Vagina (tissue), 2 donors: ENCODE measurements at regions not wholly inside any gene's neighbourhood (a gene's known extent, or its start where the extent isn't known, plus 50 kb on each side); places are given as distances from the start of the nearest gene placed in this dataset.
"Not testable (repeated sequence)": the region's sequence is repeated elsewhere in the genome, so short reads cannot be mapped to it uniquely, and the experiment has no call there.

Source experiments
- DNase-seq, 2 donors: peaks; one replicate each; pipeline ENCODE4 v3.0.0-alpha.2; 2017; ENCODE audit errors: extremely low spot score in 2 of 2
- H3K27ac ChIP-seq: fragments of 200-600 bp; sonication (generic); one replicate; pipeline ENCODE4 v1.5.1; 2019
- H3K27me3 ChIP-seq: fragments of 200-600 bp; sonication (generic); one replicate; pipeline ENCODE4 v1.5.1; 2019
- H3K36me3 ChIP-seq, 2 donors: fragments of 200-600 bp; sonication (generic); one replicate each; pipeline ENCODE4 v1.5.1; 2017 to 2019
- H3K4me1 ChIP-seq: fragments of 200-600 bp; sonication (generic); one replicate; pipeline ENCODE4 v1.5.1; 2019
- H3K4me3 ChIP-seq, 2 donors: fragments of 200-600 bp; sonication (generic); 1 replicate in 1 of 2; 2 replicates in 1 of 2; pipeline ENCODE4 v1.5.1; 2016 to 2019
- H3K9me3 ChIP-seq: fragments of 200-600 bp; sonication (generic); one replicate; pipeline ENCODE4 v1.5.1; 2019
- CTCF ChIP-seq, 3 experiments: fragments of 450-650 bp in 2 of 3; fragments of 200-600 bp in 1 of 3; sonication (generic) in 1 of 3; IDR thresholded peaks; one replicate each; pipeline ENCODE4 v1.5.1; 2017 to 2019; ENCODE audit warnings: antibody characterized with exemption in 3 of 3, mild to moderate bottlenecking in 2 of 3, moderate library complexity in 2 of 3
- POLR2A ChIP-seq, 2 donors: fragments of 450-650 bp; IDR thresholded peaks; one replicate each; pipeline ENCODE4 v1.6.1; 2017; ENCODE audit warnings: antibody characterized with exemption in 2 of 2, mild to moderate bottlenecking in 2 of 2, moderate library complexity in 2 of 2
- POLR2AphosphoS5 ChIP-seq, 2 donors: sonication (generic); formaldehyde crosslinking; IDR thresholded peaks; one replicate each; pipeline ENCODE4 v1.9.0; 2017; ENCODE audit warnings: antibody characterized with exemption in 2 of 2, mild to moderate bottlenecking in 2 of 2, low read depth in 1 of 2; ENCODE audit not compliant: insufficient read depth in 1 of 2
- intact Hi-C: fragments of 100-400 bp; cut with DNase I; formaldehyde crosslinking; loops from one replicate; pipeline ENCODE4 v1.15.1; 2023

GRCh38 chr6:169918239-169918953 lies 167.0 kb downstream of the ERMARD start:
- TF ChIP-seq CTCF (IDR thresholded peaks at IDR 0.05) (no peak), POLR2A (IDR thresholded peaks at IDR 0.05) (no peak), POLR2AphosphoS5 (IDR thresholded peaks at IDR 0.05; ENCODE audit: insufficient read depth in 1 of 2, low read depth in 1 of 2) (no peak)
- Histone ChIP-seq H3K4me3 (no peak overlapping the region), H3K4me1 (no peaks in the 10 kb centered on the region), H3K27ac (no peak overlapping the region), H3K27me3 (no peaks in the 10 kb centered on the region), H3K36me3 (no peaks in the 10 kb centered on the region), H3K9me3 (no peaks in the 10 kb centered on the region)
- intact Hi-C loops: no loop called here
- no peak for DNase-seq

- H3K36me3 ChIP-seq: no peaks in the 10 kb centered on the region
- no peak overlapping the region for H3K4me3 ChIP-seq
- no peaks in the 10 kb centered on the region for H3K9me3 ChIP-seq
- intact Hi-C loops: no loop called here
- TF ChIP-seq POLR2A (IDR thresholded peaks at IDR 0.05): no peak
- TF ChIP-seq POLR2AphosphoS5 (IDR thresholded peaks at IDR 0.05; ENCODE audit: insufficient read depth in 1 of 2, low read depth in 1 of 2): no peak
- TF ChIP-seq CTCF (IDR thresholded peaks at IDR 0.05): no peak
- no peaks in the 10 kb centered on the region for H3K27me3 ChIP-seq
- H3K4me1 ChIP-seq: no peaks in the 10 kb centered on the region
- no peak overlapping the region for H3K27ac ChIP-seq
- DNase-seq: no peak
Measured at GRCh38 chr6:169917153-169917552, 165.7 kb downstream of the ERMARD start.

GRCh38 chr6:169915769-169916550 lies 164.5 kb downstream of the ERMARD start:
- no peak overlapping the region for H3K4me3 ChIP-seq
- intact Hi-C loops: no loop called here
- H3K4me1 ChIP-seq: no peaks in the 10 kb centered on the region
- H3K27me3 ChIP-seq: no peaks in the 10 kb centered on the region
- no peak for TF ChIP-seq POLR2AphosphoS5 (IDR thresholded peaks at IDR 0.05; ENCODE audit: insufficient read depth in 1 of 2, low read depth in 1 of 2)
- no peaks in the 10 kb centered on the region for H3K36me3 ChIP-seq
- DNase-seq: no peak
- H3K9me3 ChIP-seq: no peaks in the 10 kb centered on the region
- no peak overlapping the region for H3K27ac ChIP-seq

GRCh38 chr6:169913745-169914144 lies 162.3 kb downstream of the ERMARD start:
- H3K27ac ChIP-seq, H3K9me3 ChIP-seq, H3K4me3 ChIP-seq, DNase-seq, intact Hi-C loops, H3K4me1 ChIP-seq, H3K27me3 ChIP-seq, H3K36me3 ChIP-seq: not testable (repeated sequence)

- intact Hi-C loops: no loop called here
- no peaks in the 10 kb centered on the region for H3K27me3 ChIP-seq
- TF ChIP-seq POLR2A (IDR thresholded peaks at IDR 0.05) (no peak), POLR2AphosphoS5 (IDR thresholded peaks at IDR 0.05; ENCODE audit: insufficient read depth in 1 of 2, low read depth in 1 of 2) (no peak), CTCF (IDR thresholded peaks at IDR 0.05) (no peak)
Measured at GRCh38 chr6:169913096-169913638, 161.7 kb downstream of the ERMARD start.

More at GRCh38 chr6:169913096-169913638, 161.7 kb downstream of the ERMARD start:
- Histone ChIP-seq H3K9me3 (no peaks in the 10 kb centered on the region), H3K4me1 (no peaks in the 10 kb centered on the region), H3K4me3 (no peak overlapping the region), H3K27ac (no peak overlapping the region), H3K36me3 (no peaks in the 10 kb centered on the region)
- DNase-seq: no peak
